ENCODE measurements at regions not wholly inside any gene's neighbourhood (a gene's known extent, or its start where the extent isn't known, plus 50 kb on each side); places are given as distances from the start of the nearest gene placed in this dataset.

- H3K4me3 ChIP-seq (replicated peaks; ENCODE audit: low read depth, low read length) = no peak overlapping the region
- no peak for TF ChIP-seq CTCF (IDR thresholded peaks at IDR 0.05; ENCODE audit: low read depth, low read length, missing control alignments)
- no peak for DNase-seq (ENCODE audit: extremely low read depth, low read depth)
Observed at GRCh38 chr4:59135248-59135985, 2025.2 kb upstream of the IGFBP7 start.

GRCh38 chr4:59161249-59161648 lies 2038.9 kb upstream of the ADGRL3 start:
- DNase-seq (ENCODE audit: extremely low read depth, low read depth) = no peak
- no peak for TF ChIP-seq CTCF (IDR thresholded peaks at IDR 0.05; ENCODE audit: low read depth, low read length, missing control alignments)
- no peak overlapping the region for H3K4me3 ChIP-seq (replicated peaks; ENCODE audit: low read depth, low read length)

- H3K4me3 ChIP-seq (replicated peaks; ENCODE audit: low read depth, low read length) = no peak overlapping the region
- no peak for DNase-seq (ENCODE audit: extremely low read depth, low read depth)
- no peak for TF ChIP-seq CTCF (IDR thresholded peaks at IDR 0.05; ENCODE audit: low read depth, low read length, missing control alignments)
Observed at GRCh38 chr4:59175617-59176016, 2024.5 kb upstream of the ADGRL3 start.

- H3K4me3 ChIP-seq (replicated peaks; ENCODE audit: low read depth, low read length) = no peak overlapping the region
- no peak for DNase-seq (ENCODE audit: extremely low read depth, low read depth)
- no peak for TF ChIP-seq CTCF (IDR thresholded peaks at IDR 0.05; ENCODE audit: low read depth, low read length, missing control alignments)
Observed at GRCh38 chr4:59179372-59179771, 2020.8 kb upstream of the ADGRL3 start.

- DNase-seq (ENCODE audit: extremely low read depth, low read depth) = no peak
- no peak overlapping the region for H3K4me3 ChIP-seq (replicated peaks; ENCODE audit: low read depth, low read length)
- TF ChIP-seq CTCF (IDR thresholded peaks at IDR 0.05; ENCODE audit: low read depth, low read length, missing control alignments) = no peak
Observed at GRCh38 chr4:59180161-59180560, 2020.0 kb upstream of the ADGRL3 start.

GRCh38 chr4:59180969-59181368 lies 2019.2 kb upstream of the ADGRL3 start:
- TF ChIP-seq CTCF (IDR thresholded peaks at IDR 0.05; ENCODE audit: low read depth, low read length, missing control alignments) = no peak
- no peak for DNase-seq (ENCODE audit: extremely low read depth, low read depth)
- no peak overlapping the region for H3K4me3 ChIP-seq (replicated peaks; ENCODE audit: low read depth, low read length)

GRCh38 chr4:59195839-59196238 lies 2004.3 kb upstream of the ADGRL3 start:
- no peak for TF ChIP-seq CTCF (IDR thresholded peaks at IDR 0.05; ENCODE audit: low read depth, low read length, missing control alignments)
- no peak for DNase-seq (ENCODE audit: extremely low read depth, low read depth)
- no peak overlapping the region for H3K4me3 ChIP-seq (replicated peaks; ENCODE audit: low read depth, low read length)
